Endothelial cell of umbilical vein (primary cell): ENCODE measurements at regions not wholly inside any gene's neighbourhood (a gene's known extent, or its start where the extent isn't known, plus 50 kb on each side); places are given as distances from the start of the nearest gene placed in this dataset.

Experiments
- BruUV-seq: library from RNA; stranded (reverse); fragments of 400-500 nt; replicated peaks from 2 replicates; lab custom pipeline; 2021; lab: Mats Ljungman, UMichigan
- CTCF ChIA-PET: fragments of 300-600, 350-600 bp; sonication (Branson Sonifier 250); formaldehyde crosslinking; loops from one replicate; lab custom pipeline; 2021; ENCODE audit warnings: antibody characterized with exemption, inconsistent platforms; lab: Charles Lee
- POLR2A ChIA-PET: fragments of 300-600, 350-600 bp; sonication (Branson Sonifier 250); formaldehyde crosslinking; loops from one replicate; lab custom pipeline; 2021; ENCODE audit warnings: antibody characterized with exemption, inconsistent platforms; lab: Charles Lee
- DNase-seq: peaks from one replicate; pipeline ENCODE4 v3.0.0-alpha.2; 2011; ENCODE audit warnings: low read depth, low spot score
- FAIRE-seq: peaks from 2 replicates; lab custom pipeline; 2011; peaks lifted over from hg19 to GRCh38; lab: Jason Lieb, UNC
- H2AFZ ChIP-seq: 2 replicates; pipeline ENCODE4 v1.6.0; 2012; ENCODE audit warnings: low read depth, low read length, control low read depth, inconsistent platforms
- H3K27ac ChIP-seq: 2 replicates; pipeline ENCODE4 v1.5.1; 2011; ENCODE audit warnings: low read depth, mild to moderate bottlenecking, control low read depth, low read length, moderate library complexity; ENCODE audit not compliant: insufficient read depth
- H3K27me3 ChIP-seq, 2 experiments: 2 replicates each; pipeline versions ENCODE4 v1.6.0 to v1.6.1; 2011; ENCODE audit warnings: low read length in 2 of 2, mixed read lengths in 1 of 2; ENCODE audit not compliant: control insufficient read depth in 2 of 2, insufficient read depth in 2 of 2
- H3K36me3 ChIP-seq, 2 experiments: 2 replicates in 1 of 2; 3 replicates in 1 of 2; pipeline ENCODE4 v1.5.1; 2011; ENCODE audit warnings: low read length in 2 of 2, mild to moderate bottlenecking in 1 of 2, moderate library complexity in 1 of 2; ENCODE audit not compliant: control insufficient read depth in 2 of 2, insufficient read depth in 2 of 2; ENCODE audit errors: extremely low read depth in 1 of 2
- H3K4me1 ChIP-seq: 3 replicates; pipeline ENCODE4 v1.5.1; 2011; ENCODE audit warnings: mild to moderate bottlenecking, low read length; ENCODE audit not compliant: control insufficient read depth, insufficient read depth; ENCODE audit errors: extremely low read depth
- H3K4me2 ChIP-seq: 2 replicates; pipeline ENCODE4 v1.6.1; 2011; ENCODE audit warnings: low read length, control low read depth, mixed read lengths; ENCODE audit not compliant: insufficient read depth
- H3K4me3 ChIP-seq, 3 experiments: fragments of 200-600 bp in 1 of 3; sonication (generic), shearing (Covaris generic) in 1 of 3; replicated peaks in 1 of 3; 2 replicates each; pipeline ENCODE4 v1.5.1; 2011 to 2016; ENCODE audit warnings: control low read depth in 3 of 3, low read length in 3 of 3, mild to moderate bottlenecking in 2 of 3, inconsistent platforms in 1 of 3, low read depth in 1 of 3, moderate library complexity in 1 of 3; ENCODE audit not compliant: insufficient read depth in 1 of 3
- H3K79me2 ChIP-seq: 2 replicates; pipeline ENCODE4 v1.6.0; 2012; ENCODE audit warnings: low read length, inconsistent platforms; ENCODE audit not compliant: control insufficient read depth, insufficient read depth
- H3K9ac ChIP-seq: replicated peaks from 2 replicates; pipeline ENCODE3; 2011; ENCODE audit warnings: low read length, control low read depth; ENCODE audit not compliant: insufficient read depth; ENCODE audit errors: extremely low read depth
- H3K9me1 ChIP-seq: replicated peaks from 3 replicates; pipeline ENCODE4 v1.6.0; 2011; ENCODE audit warnings: mild to moderate bottlenecking, low read length; ENCODE audit not compliant: control insufficient read depth, insufficient read depth; ENCODE audit errors: extremely low read depth
- H3K9me3 ChIP-seq: replicated peaks from 2 replicates; pipeline ENCODE4 v1.5.1; 2012; ENCODE audit warnings: low read length, inconsistent platforms; ENCODE audit not compliant: control insufficient read depth, insufficient read depth
- H4K20me1 ChIP-seq: replicated peaks from 2 replicates; pipeline ENCODE3; 2011; ENCODE audit warnings: mild to moderate bottlenecking, low read length; ENCODE audit not compliant: control insufficient read depth, insufficient read depth; ENCODE audit errors: extremely low read depth
- CTCF ChIP-seq, 2 donors: IDR thresholded peaks; 1 replicate in 1 of 2; 2 replicates in 1 of 2; pipeline ENCODE4 v1.5.1; 2011; ENCODE audit warnings: low read length in 2 of 2, mild to moderate bottlenecking in 2 of 2, moderate library complexity in 2 of 2, control low read depth in 1 of 2, inconsistent platforms in 1 of 2, low read depth in 1 of 2; ENCODE audit not compliant: insufficient read depth in 1 of 2; ENCODE audit errors: extremely low read depth in 1 of 2
- EZH2 ChIP-seq: IDR thresholded peaks from 2 replicates; pipeline ENCODE4 v1.6.1; 2012; ENCODE audit warnings: borderline replicate concordance, low read depth, mild to moderate bottlenecking, moderate library complexity, low read length, inconsistent platforms; ENCODE audit not compliant: severe bottlenecking
- FOS ChIP-seq: IDR thresholded peaks from 2 replicates; pipeline ENCODE4 v1.6.1; 2011; ENCODE audit warnings: mild to moderate bottlenecking, low read length, moderate library complexity, borderline replicate concordance; ENCODE audit not compliant: insufficient read depth
- GATA2 ChIP-seq: IDR thresholded peaks from 2 replicates; pipeline ENCODE4 v1.7.0; 2011; ENCODE audit warnings: low read depth, mild to moderate bottlenecking, moderate library complexity, mixed read lengths, low read length; ENCODE audit not compliant: insufficient read length, insufficient read depth
- JUN ChIP-seq: IDR thresholded peaks from 2 replicates; pipeline ENCODE4 v1.6.1; 2011; ENCODE audit warnings: borderline replicate concordance, low read depth; ENCODE audit not compliant: insufficient read length, insufficient read depth
- MAX ChIP-seq: IDR thresholded peaks from 2 replicates; pipeline ENCODE4 v1.6.1; 2011; ENCODE audit not compliant: insufficient read depth, insufficient read length
- MYC ChIP-seq: IDR thresholded peaks from one replicate; pipeline ENCODE4 v1.6.1; 2011; ENCODE audit warnings: mild to moderate bottlenecking, low read depth, low read length
- POLR2A ChIP-seq: IDR thresholded peaks from 2 replicates; pipeline ENCODE4 v1.6.1; 2012; ENCODE audit warnings: low read depth, mild to moderate bottlenecking, control low read depth, low read length
- POLR2AphosphoS5 ChIP-seq: IDR thresholded peaks from 2 replicates; pipeline ENCODE4 v1.6.1; 2012; ENCODE audit warnings: low read depth, mild to moderate bottlenecking, control low read depth, low read length, moderate library complexity; ENCODE audit not compliant: insufficient read depth
- dilution Hi-C: fragments of 300-500 bp; cut with MboI; formaldehyde crosslinking; loops from one replicate; pipeline ENCODE4 v1.15.0; 2019; ENCODE audit warnings: low sequenced_read_pairs; ENCODE audit not compliant: extremely low pct_ligation_motif_present
- intact Hi-C: fragments of 100-400 bp; cut with micrococcal nuclease; formaldehyde crosslinking; loops from one replicate; pipeline ENCODE4 v1.10.0; 2022

- dilution Hi-C loops, result no loop called here
- H3K9ac ChIP-seq, result no peak overlapping the region
- intact Hi-C loops, result no loop called here
- H3K79me2 ChIP-seq, result no peaks in the 10 kb centered on the region
- TF ChIP-seq POLR2A, result no peak
- no peak for TF ChIP-seq GATA2
- TF ChIP-seq MAX, result no peak
- no peak for TF ChIP-seq POLR2AphosphoS5
- no peak for TF ChIP-seq CTCF (IDR thresholded peaks at IDR 0.05; ENCODE audit: extremely low read depth in 1 of 2, insufficient read depth in 1 of 2, low read depth in 1 of 2, low read length in 2 of 2)
- no peak for TF ChIP-seq JUN
- TF ChIP-seq EZH2, result no peak
- no peak for TF ChIP-seq FOS
- TF ChIP-seq MYC, result no peak
- H3K4me3 ChIP-seq, result no peak overlapping the region
- H3K4me2 ChIP-seq, result no peak overlapping the region
- H2AFZ ChIP-seq, result no peak overlapping the region
- FAIRE-seq (no peak), DNase-seq (no peak)
- no peak overlapping the region for H3K27ac ChIP-seq
- no peaks in the 10 kb centered on the region for H3K9me3 ChIP-seq
- no peaks in the 10 kb centered on the region for H3K36me3 ChIP-seq
- no peaks in the 10 kb centered on the region for H3K4me1 ChIP-seq
- H4K20me1 ChIP-seq, result no peaks in the 10 kb centered on the region
- no peaks in the 10 kb centered on the region for H3K9me1 ChIP-seq
- BruUV-seq, result no TSS peak
- ChIA-PET POLR2A (no interaction called here), CTCF (no interaction called here)
- H3K27me3 ChIP-seq, result no peaks in the 10 kb centered on the region
Measured at GRCh38 chr4:65023081-65023480, 613.8 kb upstream of the TECRL start.
